GM10847 (cell line): ENCODE measurements at regions not wholly inside any gene's neighbourhood (a gene's known extent, or its start where the extent isn't known, plus 50 kb on each side); places are given as distances from the start of the nearest gene placed in this dataset.

ENCODE experiments used
- POLR2A ChIP-seq: IDR thresholded peaks from 2 replicates; pipeline ENCODE4 v1.6.1; 2011; ENCODE audit not compliant: insufficient read length; ENCODE audit errors: extremely low read depth

GRCh38 chr14:53788566-53788965, 168.1 kb downstream of the BMP4 start:
- TF ChIP-seq POLR2A, result no peak

GRCh38 chr14:53786045-53786444, 170.6 kb downstream of the BMP4 start:
- TF ChIP-seq POLR2A, result no peak

GRCh38 chr14:53784688-53785087, 171.9 kb downstream of the BMP4 start:
- TF ChIP-seq POLR2A, result no peak

- no peak for TF ChIP-seq POLR2A
Measured at GRCh38 chr14:53783256-53783655, 173.4 kb downstream of the BMP4 start.

- TF ChIP-seq POLR2A, result no peak
Measured at GRCh38 chr14:53780051-53780555, 176.5 kb downstream of the BMP4 start.

GRCh38 chr14:53779301-53779700, 177.3 kb downstream of the BMP4 start:
- no peak for TF ChIP-seq POLR2A

- no peak for TF ChIP-seq POLR2A
Measured at GRCh38 chr14:53778263-53778662, 178.4 kb downstream of the BMP4 start.

- no peak for TF ChIP-seq POLR2A
Measured at GRCh38 chr14:53772936-53773335, 183.7 kb downstream of the BMP4 start.

- TF ChIP-seq POLR2A, result no peak
Measured at GRCh38 chr14:53767566-53767965, 189.1 kb downstream of the BMP4 start.

GRCh38 chr14:53766601-53767000, 190.0 kb downstream of the BMP4 start:
- TF ChIP-seq POLR2A, result no peak

GRCh38 chr14:53766106-53766505, 190.5 kb downstream of the BMP4 start:
- TF ChIP-seq POLR2A, result no peak

- no peak for TF ChIP-seq POLR2A
Measured at GRCh38 chr14:53764846-53765245, 191.8 kb downstream of the BMP4 start.

GRCh38 chr14:53758141-53758540, 198.5 kb downstream of the BMP4 start:
- TF ChIP-seq POLR2A, result no peak

- TF ChIP-seq POLR2A, result no peak
Measured at GRCh38 chr14:53757732-53758131, 198.9 kb downstream of the BMP4 start.

- no peak for TF ChIP-seq POLR2A
Measured at GRCh38 chr14:53751650-53752049, 205.0 kb downstream of the BMP4 start.

- no peak for TF ChIP-seq POLR2A
Measured at GRCh38 chr14:53748691-53749090, 207.9 kb downstream of the BMP4 start.

GRCh38 chr14:53744857-53745256, 211.8 kb downstream of the BMP4 start:
- TF ChIP-seq POLR2A, result no peak

- no peak for TF ChIP-seq POLR2A
Measured at GRCh38 chr14:53743371-53743770, 213.3 kb downstream of the BMP4 start.

GRCh38 chr14:53742233-53742620, 214.4 kb downstream of the BMP4 start:
- TF ChIP-seq POLR2A, result no peak
